GM19351 (cell line): ENCODE measurements at regions not wholly inside any gene's neighbourhood (a gene's known extent, or its start where the extent isn't known, plus 50 kb on each side); places are given as distances from the start of the nearest gene placed in this dataset.

Experiments used
- ATAC-seq: cut with Tn5 transposase; IDR thresholded peaks from one replicate; pipeline ENCODE4 v1.9.1; 2021; ENCODE audit warnings: mild to moderate bottlenecking, moderate library complexity; ENCODE audit not compliant: unreplicated experiment

- no peak for ATAC-seq
Measured at GRCh38 chr1:229101011-229101871, 169.7 kb upstream of the RAB4A start.

- ATAC-seq, result no peak
Measured at GRCh38 chr1:229102741-229103391, 168.0 kb upstream of the RAB4A start.

- ATAC-seq, result no peak
Measured at GRCh38 chr1:229104654-229105053, 166.3 kb upstream of the RAB4A start.

DNA sequence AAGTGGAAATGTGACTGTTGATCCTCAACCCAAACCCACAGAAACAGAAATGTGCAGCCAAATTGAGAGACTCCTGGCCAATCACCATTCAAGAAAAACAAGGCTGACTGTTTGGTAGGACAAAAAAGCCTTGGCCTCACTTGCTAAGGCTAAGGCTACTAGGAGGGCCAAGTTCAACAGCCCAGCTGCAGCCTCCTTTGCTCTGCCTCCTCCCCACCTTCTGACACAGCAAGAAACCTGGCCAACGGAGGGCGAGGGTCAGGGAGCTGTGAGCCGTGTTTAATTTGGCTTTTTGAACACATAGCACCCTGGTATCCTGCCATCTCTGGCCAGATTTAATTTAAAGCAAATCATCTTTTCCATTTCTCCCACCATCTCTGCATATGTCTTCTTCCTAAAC is 165.8 kb upstream of the RAB4A start:
- no peak for ATAC-seq

- ATAC-seq, result no peak
Measured at GRCh38 chr1:229105822-229106525, 164.9 kb upstream of the RAB4A start.

DNA sequence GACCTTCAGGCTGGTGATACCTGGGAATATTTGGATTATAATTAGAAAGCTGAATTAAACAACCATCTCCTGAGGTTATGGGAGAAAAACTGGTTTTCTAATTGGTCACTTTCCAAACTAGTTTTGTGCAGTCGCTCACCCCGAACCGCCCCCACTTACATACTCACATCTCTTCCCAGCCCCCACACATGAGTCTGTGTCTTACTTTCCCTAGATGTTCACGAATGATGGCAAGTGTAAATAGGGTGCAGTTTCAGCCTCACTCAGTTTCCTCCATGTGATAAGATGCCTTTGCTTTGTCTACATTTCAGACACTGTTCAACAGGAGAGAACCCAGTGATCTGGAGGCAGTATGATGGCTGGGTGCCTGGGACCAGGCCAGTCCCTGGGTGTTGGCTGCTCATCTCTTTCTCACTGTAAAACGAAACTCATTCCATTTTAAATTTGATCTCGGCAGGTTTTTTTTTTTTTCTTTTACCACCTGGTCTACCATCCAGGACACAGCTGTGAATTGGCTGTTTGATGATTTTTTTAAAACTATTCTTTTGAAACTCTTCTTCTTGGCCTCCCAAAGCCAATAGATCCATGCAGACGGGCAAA is 164.3 kb upstream of the RAB4A start:
- ATAC-seq, result no peak

GRCh38 chr1:229107304-229107815 is 163.6 kb upstream of the RAB4A start:
- no peak for ATAC-seq

DNA sequence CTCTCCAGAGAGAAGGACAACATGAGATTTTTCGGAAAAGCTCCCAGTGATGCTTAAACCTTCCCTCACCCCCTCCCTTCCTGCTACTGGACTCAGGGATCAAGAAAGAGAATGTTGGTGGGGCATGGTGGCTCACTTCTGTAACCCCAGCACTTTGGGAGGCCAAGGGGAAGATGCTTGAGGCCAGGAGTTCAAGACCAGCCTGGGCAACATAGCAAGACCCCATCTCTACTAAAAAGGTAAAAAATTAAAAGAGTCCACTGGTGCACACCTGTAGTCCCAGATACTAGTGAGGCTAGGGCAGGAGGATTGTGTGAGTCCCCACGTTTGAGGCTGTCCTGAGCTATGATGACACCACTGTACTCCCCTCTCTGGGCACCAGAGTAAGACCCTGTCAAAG is 162.9 kb upstream of the RAB4A start:
- ATAC-seq, result no peak

GRCh38 chr1:229108598-229109201 is 162.2 kb upstream of the RAB4A start:
- no peak for ATAC-seq

DNA sequence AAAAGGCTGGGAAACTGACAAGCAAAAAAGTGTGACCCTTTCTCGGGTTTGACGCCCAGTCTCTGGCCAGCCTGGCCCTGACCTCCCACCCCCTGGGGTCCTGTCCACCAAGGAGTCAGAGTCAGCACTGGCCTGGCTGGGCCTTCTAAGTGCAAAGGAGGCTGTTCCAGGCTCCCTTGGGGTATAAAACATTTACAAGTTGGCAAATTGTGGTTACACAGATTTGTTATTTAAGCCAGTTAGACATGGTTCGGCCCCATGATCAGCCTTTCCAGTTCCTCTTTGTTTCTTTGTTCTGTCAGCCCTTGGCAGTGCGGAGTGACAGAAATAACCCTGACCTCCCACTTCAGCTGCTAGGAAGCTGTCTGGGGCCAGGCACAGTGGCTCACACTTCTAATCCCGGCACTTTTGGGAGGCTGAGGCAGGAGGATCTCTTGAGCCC is 161.6 kb upstream of the RAB4A start:
- no peak for ATAC-seq

DNA sequence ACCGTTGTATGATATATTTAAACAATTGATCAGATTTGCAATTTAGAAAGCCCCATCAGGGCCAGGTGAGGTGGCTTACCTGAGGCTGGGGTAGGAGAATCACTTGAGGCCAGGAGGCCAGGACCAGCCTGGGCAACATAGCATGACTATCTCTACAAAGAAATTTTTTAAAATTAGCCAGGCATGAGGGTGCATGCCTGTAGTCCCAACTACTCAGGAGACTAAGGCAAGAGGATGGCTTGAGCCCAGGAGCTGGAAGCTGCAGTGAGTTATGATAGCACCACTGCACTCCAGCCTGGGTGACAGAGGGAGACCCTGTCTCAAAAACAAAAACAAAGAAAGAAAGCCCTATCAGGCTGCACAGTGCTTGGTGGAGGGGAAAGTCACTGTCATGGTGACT is 159.9 kb upstream of the RAB4A start:
- ATAC-seq, result no peak

DNA sequence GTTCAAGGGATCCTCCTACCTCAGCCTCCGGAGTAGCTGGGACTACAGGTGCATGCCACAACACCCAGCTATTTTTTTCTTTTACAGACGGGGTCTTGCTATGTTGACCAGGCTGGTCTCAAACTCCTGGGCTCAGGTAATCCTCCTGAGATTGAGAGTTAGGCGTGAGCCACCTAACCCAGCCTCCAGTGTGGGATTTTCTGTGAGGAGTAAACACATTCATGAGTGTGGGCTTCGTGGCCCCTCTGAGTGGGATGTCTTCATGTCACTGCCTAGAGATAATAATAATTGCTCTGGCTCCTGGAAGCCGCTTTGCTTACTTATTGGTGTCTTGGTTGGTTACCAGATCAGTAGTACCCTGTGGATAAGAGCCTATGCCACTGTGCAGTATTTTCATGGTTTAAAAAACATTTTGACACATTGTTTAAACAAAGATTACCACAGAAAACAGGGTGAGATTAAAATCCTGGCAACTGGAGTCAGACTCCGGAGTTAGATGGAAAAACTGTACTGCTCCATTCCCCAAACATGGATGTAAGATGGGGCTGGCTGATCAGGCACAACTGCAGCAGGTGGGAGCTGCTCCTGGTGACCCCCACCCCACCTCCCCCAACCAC is 159.1 kb upstream of the RAB4A start:
- ATAC-seq, result no peak

DNA sequence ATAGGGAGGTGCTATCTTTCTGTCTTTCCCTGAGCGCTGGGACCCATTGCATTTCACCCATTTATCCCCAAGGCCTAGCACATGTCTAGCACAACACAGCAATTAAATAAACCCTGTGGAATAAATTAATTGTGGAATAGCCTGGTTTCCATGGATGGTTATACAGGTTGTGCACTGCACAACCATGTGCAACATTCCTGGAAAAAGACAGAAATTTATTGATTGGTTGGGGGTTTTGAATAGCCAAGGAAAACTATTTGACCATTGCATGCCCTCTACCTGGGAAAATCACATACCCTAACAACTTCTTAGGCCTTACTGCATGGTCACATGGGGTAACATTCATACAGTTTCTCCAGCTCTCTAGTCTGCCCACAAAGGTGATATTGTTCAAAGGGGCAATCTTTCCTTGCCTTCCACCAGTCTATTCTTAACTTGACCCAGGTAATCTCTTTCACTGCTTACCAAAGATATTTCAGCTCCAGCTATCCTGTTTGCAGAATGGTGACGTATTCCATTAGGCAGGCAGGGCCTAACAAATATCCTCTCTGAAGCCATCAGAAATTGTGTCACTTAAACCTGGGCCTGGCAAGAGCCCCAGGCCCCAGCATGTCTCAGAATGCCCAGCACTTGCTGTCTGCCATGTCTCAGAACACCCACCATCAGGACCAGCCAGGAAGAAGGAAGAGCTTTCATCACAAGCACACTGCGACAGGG is 157.9 kb upstream of the RAB4A start:
- ATAC-seq, result no peak

DNA sequence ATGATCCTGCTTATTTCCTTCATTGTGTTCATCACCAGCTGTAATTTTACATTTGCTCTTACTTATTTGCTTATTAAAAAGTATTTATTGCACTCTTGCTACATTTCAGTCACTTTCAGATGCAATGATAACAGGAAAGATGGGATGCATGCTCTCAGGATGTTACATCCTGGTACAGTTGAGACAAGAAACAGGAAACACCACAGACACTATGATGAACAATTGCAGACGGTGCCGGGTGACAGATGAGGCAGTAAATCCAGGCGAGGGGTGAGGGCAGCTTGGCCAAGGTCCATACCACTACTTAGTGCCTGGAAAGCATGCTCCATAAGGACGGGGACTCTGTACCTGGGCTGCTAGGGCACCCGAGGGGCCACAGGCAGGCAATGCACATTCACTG is 156.6 kb upstream of the RAB4A start:
- no peak for ATAC-seq

DNA sequence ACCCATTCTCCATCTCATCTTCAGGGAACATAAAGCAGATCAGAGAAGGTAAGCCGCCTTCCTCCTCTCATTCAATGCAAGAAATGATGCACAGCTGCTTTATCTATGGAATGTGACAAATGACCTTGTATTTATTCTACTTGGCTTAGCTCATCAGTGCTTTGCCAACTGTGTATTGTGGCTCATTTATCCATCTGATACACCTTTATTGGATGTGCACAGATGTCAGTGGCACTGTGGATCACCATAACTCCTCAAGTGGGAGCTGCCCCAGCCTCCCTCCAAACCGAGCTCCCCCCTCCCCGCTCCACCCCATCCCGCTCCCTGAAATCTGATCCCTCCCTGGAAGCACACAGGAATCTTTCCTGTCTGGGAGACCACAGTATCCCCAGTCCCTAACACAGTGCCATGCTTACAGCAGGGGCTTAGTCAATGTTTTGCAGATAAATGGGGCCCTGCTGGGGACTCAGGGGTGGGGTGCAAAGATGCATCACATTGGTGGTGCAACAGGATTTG is 156.0 kb upstream of the RAB4A start:
- ATAC-seq, result no peak

DNA sequence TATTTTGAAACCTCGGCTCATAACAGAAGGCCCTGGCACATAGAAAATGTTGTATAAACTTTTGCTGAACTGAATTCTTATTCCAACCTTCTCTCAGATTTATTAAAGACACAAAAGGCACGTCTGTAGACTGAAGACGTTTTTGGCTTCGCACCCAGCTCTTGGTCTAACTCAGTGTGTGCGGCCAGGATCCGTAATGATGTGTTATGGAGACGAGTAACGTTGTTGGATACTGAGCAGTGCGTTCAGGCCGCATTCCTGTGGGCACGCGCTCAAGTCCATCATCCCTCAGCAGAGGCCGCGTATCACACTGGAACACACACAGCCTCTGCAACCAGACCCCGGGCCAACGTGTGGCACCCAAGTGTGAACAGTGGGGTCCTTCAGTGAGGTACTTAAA is 154.8 kb upstream of the RAB4A start:
- no peak for ATAC-seq

- no peak for ATAC-seq
Measured at GRCh38 chr1:229117664-229118300, 153.1 kb upstream of the RAB4A start.

DNA sequence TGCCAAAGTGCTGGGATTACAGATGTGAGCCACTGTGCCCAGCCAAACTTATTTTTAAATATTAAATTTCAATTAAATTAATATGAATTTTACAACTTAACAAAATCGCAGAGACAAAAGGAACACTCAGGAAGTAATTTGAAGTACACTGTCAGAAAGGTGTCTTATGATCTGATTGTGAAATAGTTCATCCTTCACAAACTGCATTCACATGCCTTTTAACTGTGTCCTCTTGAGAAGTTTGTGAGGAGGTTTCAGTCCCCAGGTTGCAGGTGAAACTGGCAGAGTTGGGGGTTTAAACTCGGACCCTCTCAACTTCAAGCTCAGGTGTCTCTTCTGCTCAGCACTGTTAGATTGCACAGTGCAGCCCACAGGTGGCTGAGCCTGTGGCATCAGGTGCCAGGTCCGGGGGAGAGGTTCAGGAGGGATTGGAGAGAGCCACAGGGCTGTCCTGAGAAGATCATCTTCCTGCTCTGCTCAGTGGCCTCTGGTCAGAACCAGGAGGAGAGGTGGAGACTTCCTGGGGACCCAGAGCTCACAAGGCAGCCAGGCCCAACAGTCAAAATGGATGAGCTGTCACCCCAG is 152.3 kb upstream of the RAB4A start:
- ATAC-seq, result no peak

GRCh38 chr1:229119161-229119560 is 151.8 kb upstream of the RAB4A start:
- ATAC-seq, result no peak
